IMR-90 (cell line): ENCODE measurements at regions not wholly inside any gene's neighbourhood (a gene's known extent, or its start where the extent isn't known, plus 50 kb on each side); places are given as distances from the start of the nearest gene placed in this dataset.

ENCODE experiments used
- ATAC-seq: fragments of 200-7000 bp; cut with Tn5 transposase; 2 replicates; pipeline ENCODE4 v1.9.1; 2020; ENCODE audit warnings: low read depth, mild to moderate bottlenecking, moderate library complexity
- BruUV-seq: library from RNA; stranded (reverse); fragments of 400-500 nt; replicated peaks from 2 replicates; lab custom pipeline; 2021; lab: Mats Ljungman, UMichigan
- CTCF ChIA-PET: fragments of 300-600 bp; formaldehyde crosslinking; extraction: SDS; loops from one replicate; lab custom pipeline; 2021; ENCODE audit warnings: antibody characterized with exemption; lab: Yijun Ruan, JAX
- POLR2A ChIA-PET: fragments of 300-600 bp; sonication (Branson Sonifier 250); formaldehyde crosslinking; loops from one replicate; lab custom pipeline; 2022; ENCODE audit warnings: antibody characterized with exemption; ENCODE audit not compliant: unreplicated experiment; lab: Charles Lee
- DNase-seq: peaks from one replicate; pipeline ENCODE4 v3.0.0; 2013
- H2AFZ ChIP-seq: replicated peaks from 2 replicates; pipeline ENCODE3; 2013; ENCODE audit warnings: low read length, mild to moderate bottlenecking; ENCODE audit not compliant: poor library complexity
- H2AK5ac ChIP-seq: 2 replicates; pipeline ENCODE4 v1.6.1; 2013; ENCODE audit warnings: low read depth, low read length, inconsistent platforms
- H2AK9ac ChIP-seq: replicated peaks from 2 replicates; pipeline ENCODE3; 2013; ENCODE audit warnings: mild to moderate bottlenecking, low read depth, low read length, moderate library complexity; ENCODE audit not compliant: poor library complexity
- H2BK120ac ChIP-seq: 2 replicates; pipeline ENCODE4 v1.6.1; 2013; ENCODE audit warnings: low read depth, low read length, inconsistent platforms
- H2BK15ac ChIP-seq: 3 replicates; pipeline ENCODE4 v1.6.1; 2013; ENCODE audit warnings: low read depth, low read length, inconsistent platforms
- H2BK20ac ChIP-seq: 2 replicates; pipeline ENCODE4 v1.6.1; 2013; ENCODE audit warnings: low read depth, mild to moderate bottlenecking, inconsistent platforms, low read length, moderate library complexity
- H2BK5ac ChIP-seq: 2 replicates; pipeline ENCODE4 v1.6.1; 2013; ENCODE audit warnings: mild to moderate bottlenecking, low read depth, low read length, inconsistent platforms; ENCODE audit not compliant: poor library complexity, severe bottlenecking
- H3K14ac ChIP-seq: replicated peaks from 2 replicates; pipeline ENCODE4 v1.6.1; 2013; ENCODE audit warnings: low read depth, low read length, inconsistent platforms
- H3K18ac ChIP-seq: 2 replicates; pipeline ENCODE4 v1.6.1; 2013; ENCODE audit warnings: low read depth, low read length, control low read depth
- H3K23ac ChIP-seq: 2 replicates; pipeline ENCODE4 v1.6.1; 2013; ENCODE audit warnings: low read depth, low read length, inconsistent platforms
- H3K27ac ChIP-seq: 2 replicates; pipeline ENCODE4 v1.5.1; 2013; ENCODE audit warnings: mild to moderate bottlenecking, control low read depth, low read length; ENCODE audit not compliant: insufficient read depth
- H3K27me3 ChIP-seq: 2 replicates; pipeline ENCODE4 v1.6.1; 2013; ENCODE audit warnings: low read length; ENCODE audit not compliant: control insufficient read depth, insufficient read depth
- H3K36me3 ChIP-seq: 2 replicates; pipeline ENCODE4 v1.6.1; 2013; ENCODE audit warnings: low read length, mixed read lengths; ENCODE audit not compliant: control insufficient read depth, insufficient read depth
- H3K4ac ChIP-seq: 2 replicates; pipeline ENCODE4 v1.6.1; 2013; ENCODE audit warnings: low read depth, low read length, inconsistent platforms
- H3K4me1 ChIP-seq: 2 replicates; pipeline ENCODE4 v1.6.1; 2013; ENCODE audit warnings: low read length, mixed read lengths; ENCODE audit not compliant: control insufficient read depth, insufficient read depth
- H3K4me2 ChIP-seq: 2 replicates; pipeline ENCODE4 v1.6.1; 2013; ENCODE audit warnings: low read depth, mild to moderate bottlenecking, control low read depth, low read length, moderate library complexity
- H3K4me3 ChIP-seq: 2 replicates; pipeline ENCODE4 v1.5.1; 2013; ENCODE audit warnings: low read depth, mild to moderate bottlenecking, control low read depth, low read length, moderate library complexity; ENCODE audit not compliant: insufficient read depth
- H3K56ac ChIP-seq: 2 replicates; pipeline ENCODE4 v1.6.1; 2013; ENCODE audit warnings: low read length, inconsistent platforms; ENCODE audit not compliant: insufficient read depth; ENCODE audit errors: extremely low read depth
- H3K79me1 ChIP-seq, 2 experiments: 2 replicates each; pipeline ENCODE4 v1.6.1; 2013; ENCODE audit warnings: low read length in 2 of 2, inconsistent platforms in 1 of 2, low read depth in 1 of 2
- H3K9ac ChIP-seq: 2 replicates; pipeline ENCODE4 v1.6.1; 2013; ENCODE audit warnings: low read depth, low read length, control low read depth
- H3K9me1 ChIP-seq: 2 replicates; pipeline ENCODE4 v1.6.1; 2013; ENCODE audit warnings: low read length, inconsistent platforms; ENCODE audit not compliant: insufficient read depth
- H3K9me3 ChIP-seq: 2 replicates; pipeline ENCODE4 v1.6.1; 2013; ENCODE audit warnings: low read length; ENCODE audit not compliant: control insufficient read depth, insufficient read depth
- H4K20me1 ChIP-seq: 2 replicates; pipeline ENCODE4 v1.6.1; 2013; ENCODE audit warnings: low read length, inconsistent platforms; ENCODE audit not compliant: insufficient read depth
- H4K5ac ChIP-seq: 2 replicates; pipeline ENCODE4 v1.6.1; 2013; ENCODE audit warnings: mild to moderate bottlenecking, low read depth, low read length, control low read depth
- H4K8ac ChIP-seq, 2 experiments: 2 replicates each; pipeline ENCODE4 v1.6.1; 2013; ENCODE audit warnings: low read depth in 2 of 2, low read length in 2 of 2, control low read depth in 1 of 2, inconsistent platforms in 1 of 2
- H4K91ac ChIP-seq: 2 replicates; pipeline ENCODE4 v1.6.1; 2013; ENCODE audit warnings: low read depth, low read length, inconsistent platforms; ENCODE audit not compliant: insufficient read depth
- BHLHE40 ChIP-seq: fragments of 150-350 bp; IDR thresholded peaks from 2 replicates; pipeline ENCODE4 v1.6.1; 2016; ENCODE audit warnings: mild to moderate bottlenecking, low read depth, low read length
- CEBPB ChIP-seq: IDR thresholded peaks from 2 replicates; pipeline ENCODE4 v1.6.1; 2012; ENCODE audit warnings: low read depth, low read length, improper control_type of control experiment
- CHD1 ChIP-seq: IDR thresholded peaks from 2 replicates; pipeline ENCODE4 v1.6.1; 2012; ENCODE audit warnings: low read depth, low read length, improper control_type of control experiment
- CTCF ChIP-seq: conservative IDR thresholded peaks from 2 replicates; pipeline ENCODE4 v1.5.1; 2012; ENCODE audit warnings: mild to moderate bottlenecking, low read depth, low read length, improper control_type of control experiment
- ELK1 ChIP-seq: fragments of 150-350 bp; IDR thresholded peaks from 2 replicates; pipeline ENCODE4 v1.6.1; 2016; ENCODE audit warnings: low read depth, mild to moderate bottlenecking, low read length, moderate library complexity, borderline replicate concordance
- FOS ChIP-seq: fragments of 150-350 bp; IDR thresholded peaks from 2 replicates; pipeline ENCODE4 v1.6.1; 2016; ENCODE audit warnings: low read depth, low read length
- MAFK ChIP-seq: IDR thresholded peaks from 2 replicates; pipeline ENCODE4 v1.6.1; 2012; ENCODE audit warnings: low read depth, low read length, improper control_type of control experiment
- MAZ ChIP-seq: IDR thresholded peaks from 2 replicates; pipeline ENCODE4 v1.6.1; 2012; ENCODE audit warnings: low read depth, mild to moderate bottlenecking, low read length, improper control_type of control experiment, moderate library complexity, borderline replicate concordance
- MXI1 ChIP-seq: IDR thresholded peaks from 2 replicates; pipeline ENCODE4 v1.6.1; 2012; ENCODE audit warnings: low read depth, mild to moderate bottlenecking, low read length, moderate library complexity, borderline replicate concordance
- NFE2L2 ChIP-seq: fragments of 150-350 bp; IDR thresholded peaks from 2 replicates; pipeline ENCODE4 v1.6.1; 2016; ENCODE audit warnings: low read depth, mild to moderate bottlenecking, low read length
- POLR2A ChIP-seq: IDR thresholded peaks from 2 replicates; pipeline ENCODE4 v1.6.1; 2012; ENCODE audit warnings: mild to moderate bottlenecking, low read depth, low read length
- RAD21 ChIP-seq: IDR thresholded peaks from 2 replicates; pipeline ENCODE4 v1.6.1; 2012; ENCODE audit warnings: low read length, improper control_type of control experiment
- RCOR1 ChIP-seq: IDR thresholded peaks from 2 replicates; pipeline ENCODE4 v1.6.1; 2012; ENCODE audit warnings: mild to moderate bottlenecking, low read length, improper control_type of control experiment; ENCODE audit not compliant: insufficient replicate concordance
- RFX5 ChIP-seq: IDR thresholded peaks from 2 replicates; pipeline ENCODE4 v1.8.0; 2012; ENCODE audit warnings: low read depth, mild to moderate bottlenecking, low read length, moderate library complexity
- SMC3 ChIP-seq: fragments of 150-350 bp; IDR thresholded peaks from 2 replicates; pipeline ENCODE4 v1.6.1; 2016; ENCODE audit warnings: low read depth, mild to moderate bottlenecking, antibody characterized with exemption, low read length, moderate library complexity
- USF2 ChIP-seq: fragments of 150-350 bp; IDR thresholded peaks from 2 replicates; pipeline ENCODE4 v1.6.1; 2017; ENCODE audit warnings: mild to moderate bottlenecking, antibody characterized with exemption, low read length, low read depth
- WGBS, 2 experiments: methylation state at CpG; one replicate each; pipeline versions ENCODE4 v1.1.5 to v1.1.7; 2013; ENCODE audit warnings: missing lambda C conversion rate in 2 of 2; ENCODE audit not compliant: insufficient read length in 1 of 2; ENCODE audit errors: extremely low coverage in 2 of 2; 5-methylcytosine and 5-hydroxymethylcytosine counted together
- dilution Hi-C: fragments of 300-500 bp; cut with HindIII; formaldehyde crosslinking; loops from one replicate; pipeline ENCODE4 v1.14.3; 2018; ENCODE audit warnings: low sequenced_read_pairs; ENCODE audit not compliant: unreplicated experiment
- in situ Hi-C: fragments of 300-500 bp; cut with MboI; formaldehyde crosslinking; loops from 3 replicates; pipeline ENCODE4 v1.14.3; 2019; ENCODE audit warnings: low sequenced_read_pairs, inconsistent platforms, mixed read lengths
- intact Hi-C: fragments of 100-400 bp; cut with micrococcal nuclease; formaldehyde crosslinking; loops from 2 replicates; pipeline ENCODE4 v1.10.0; 2022

GRCh38 chr10:6722616-6723004, 142.5 kb upstream of the PRKCQ start:
- Histone ChIP-seq H3K9ac (peak overlapping the region; percentile 42; the same call in 1 of the 2 replicates), H3K4ac (peak overlapping the region; percentile 92), H3K56ac (peak overlapping the region; percentile 67), H2BK20ac (peak overlapping the region; percentile 96), H3K4me2 (peak overlapping the region; percentile 19; the same call in 1 of the 2 replicates), H3K9me1 (peaks cover 13% of the 10 kb centered on the region), H4K5ac (peak overlapping the region; percentile 31), H3K79me1 (no peaks in the 10 kb centered on the region), H3K18ac (peak overlapping the region; percentile 55), H2BK15ac (peak overlapping the region; percentile 98; the same call in 2 of the 3 replicates), H2AK5ac (peak overlapping the region; percentile 93), H4K91ac (peak overlapping the region; percentile 85), H3K9me3 (no peaks in the 10 kb centered on the region), H3K4me3 (no peak overlapping the region), H2AK9ac (peak overlapping the region; percentile 59), H3K36me3 (no peaks in the 10 kb centered on the region), H3K4me1 (peaks cover 12% of the 10 kb centered on the region), H3K27me3 (no peaks in the 10 kb centered on the region), H3K14ac (peak overlapping the region; percentile 79), H4K20me1 (no peaks in the 10 kb centered on the region), H2BK5ac (peak overlapping the region; percentile 89), H2BK120ac (peak overlapping the region; percentile 97), H3K27ac (peak overlapping the region; percentile 94), H2AFZ (peak overlapping the region; percentile 40), H3K23ac (peak overlapping the region; percentile 85; the same call in 1 of the 2 replicates), H4K8ac (peak overlapping the region; percentile 56 to 83; a peak in 3 of 4 replicates)
- no CpG with 5 or more reads among the region's 1 CpG for WGBS, 2 experiments
- ChIA-PET CTCF (no interaction called here), POLR2A (interaction anchor here (0.6 kb wide), 1 partner anchor 325 kb away, joined by 5 read pairs; no protein-coding TSS in a partner anchor)
- in situ Hi-C loops = no loop called here
- DNase-seq (peak; percentile 62), ATAC-seq (peak; percentile 9)
- BruUV-seq = no TSS peak
- intact Hi-C loops = no loop called here
- TF ChIP-seq NFE2L2 = no peak
- no peak for TF ChIP-seq MAFK
- no peak for TF ChIP-seq RAD21
- no peak for TF ChIP-seq MXI1
- TF ChIP-seq USF2 = no peak
- TF ChIP-seq FOS = no peak
- TF ChIP-seq BHLHE40 = no peak
- TF ChIP-seq CTCF = no peak
- TF ChIP-seq MAZ = no peak
- no peak for TF ChIP-seq RCOR1
- no peak for TF ChIP-seq CHD1
- TF ChIP-seq CEBPB = no peak
- no peak for TF ChIP-seq RFX5
- TF ChIP-seq ELK1 = no peak
- no peak; the same call in 1 of the 2 replicates for TF ChIP-seq POLR2A
- no peak for TF ChIP-seq SMC3
- dilution Hi-C loops = no loop called here
